ENCODE measurements at regions not wholly inside any gene's neighbourhood (a gene's known extent, or its start where the extent isn't known, plus 50 kb on each side); places are given as distances from the start of the nearest gene placed in this dataset.

DNA sequence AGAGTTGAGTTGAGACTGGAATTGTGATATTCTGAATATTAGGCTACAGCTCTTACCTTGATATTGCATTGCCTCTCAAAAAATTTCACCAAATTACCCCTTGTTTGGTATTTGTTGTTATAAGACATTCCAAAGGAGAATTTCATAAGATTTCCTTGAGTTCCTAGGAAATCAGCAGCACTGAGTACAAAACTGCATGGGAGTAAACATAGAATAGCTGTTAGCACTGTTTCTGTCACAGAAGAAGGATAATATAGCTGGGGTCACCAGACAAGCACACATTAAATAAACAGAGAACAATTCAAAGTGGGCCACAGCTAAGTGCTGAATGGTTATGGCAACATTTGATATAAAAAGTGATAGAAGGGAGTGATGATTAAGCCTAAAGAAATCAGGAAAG lies 724.3 kb downstream of the PRELID2 start:
- H3K9me3 ChIP-seq (ENCODE audit: control insufficient read depth in 4 of 4, insufficient read depth in 3 of 4, low read length in 3 of 4), result peaks cover 0 to 3% (median 0%) of the 10 kb centered on the region in 4 donors
- H3K4me3 ChIP-seq, result no peak overlapping the region
- H3K27me3 ChIP-seq (ENCODE audit: control insufficient read depth in 3 of 3, insufficient read depth in 3 of 3, low read length in 2 of 3), result no peaks in the 10 kb centered on the region
- TF ChIP-seq, protein P1, sequence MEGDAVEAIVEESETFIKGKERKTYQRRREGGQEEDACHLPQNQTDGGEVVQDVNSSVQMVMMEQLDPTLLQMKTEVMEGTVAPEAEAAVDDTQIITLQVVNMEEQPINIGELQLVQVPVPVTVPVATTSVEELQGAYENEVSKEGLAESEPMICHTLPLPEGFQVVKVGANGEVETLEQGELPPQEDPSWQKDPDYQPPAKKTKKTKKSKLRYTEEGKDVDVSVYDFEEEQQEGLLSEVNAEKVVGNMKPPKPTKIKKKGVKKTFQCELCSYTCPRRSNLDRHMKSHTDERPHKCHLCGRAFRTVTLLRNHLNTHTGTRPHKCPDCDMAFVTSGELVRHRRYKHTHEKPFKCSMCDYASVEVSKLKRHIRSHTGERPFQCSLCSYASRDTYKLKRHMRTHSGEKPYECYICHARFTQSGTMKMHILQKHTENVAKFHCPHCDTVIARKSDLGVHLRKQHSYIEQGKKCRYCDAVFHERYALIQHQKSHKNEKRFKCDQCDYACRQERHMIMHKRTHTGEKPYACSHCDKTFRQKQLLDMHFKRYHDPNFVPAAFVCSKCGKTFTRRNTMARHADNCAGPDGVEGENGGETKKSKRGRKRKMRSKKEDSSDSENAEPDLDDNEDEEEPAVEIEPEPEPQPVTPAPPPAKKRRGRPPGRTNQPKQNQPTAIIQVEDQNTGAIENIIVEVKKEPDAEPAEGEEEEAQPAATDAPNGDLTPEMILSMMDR (IDR thresholded peaks at IDR 0.05; ENCODE audit: control extremely low read depth, extremely low read depth), result no peak
- H3K36me3 ChIP-seq (ENCODE audit: control insufficient read depth in 4 of 4, insufficient read depth in 4 of 4, low read length in 4 of 4), result no peaks in the 10 kb centered on the region
- H3K9ac ChIP-seq (ENCODE audit: insufficient read depth in 1 of 2, low read length in 2 of 2), result no peak overlapping the region
- no peak overlapping the region for H3K27ac ChIP-seq (ENCODE audit: low read depth in 1 of 2, low read length in 1 of 2)
- no peak for ATAC-seq (ENCODE audit: insufficient read depth, low FRiP score)
- H3K4me1 ChIP-seq (ENCODE audit: control insufficient read depth in 5 of 5, insufficient read depth in 5 of 5, low read length in 5 of 5), result peaks cover 0 to 17% (median 0%) of the 10 kb centered on the region in 5 donors
- DNase-seq, result peak in 2 of 3 donors; percentile 34 to 35

DNA sequence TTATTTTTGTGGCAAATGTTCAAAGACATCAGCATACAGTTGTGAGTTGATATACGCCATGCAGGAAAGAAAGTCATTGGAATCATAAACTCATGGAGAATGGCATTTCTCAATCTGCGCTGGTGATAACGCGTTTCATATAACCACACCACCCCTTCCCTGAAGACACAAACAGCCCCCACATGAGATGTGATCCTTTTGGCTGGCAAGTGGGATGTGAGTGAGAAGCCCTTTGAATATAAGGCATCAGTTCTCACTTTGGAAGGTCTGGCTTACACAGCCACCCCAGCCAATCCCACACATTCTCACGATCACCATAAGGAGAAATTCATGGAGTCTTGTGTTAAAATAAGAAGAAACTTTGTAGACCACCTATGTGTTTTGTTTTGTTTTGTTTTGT lies 725.0 kb downstream of the PRELID2 start:
- Histone ChIP-seq H3K4me1 (ENCODE audit: control insufficient read depth in 5 of 5, insufficient read depth in 5 of 5, low read length in 5 of 5) (peaks cover 0 to 17% (median 0%) of the 10 kb centered on the region in 5 donors), H3K9me3 (ENCODE audit: control insufficient read depth in 4 of 4, insufficient read depth in 3 of 4, low read length in 3 of 4) (peaks cover 0 to 3% (median 0%) of the 10 kb centered on the region in 4 donors), H3K9ac (ENCODE audit: insufficient read depth in 1 of 2, low read length in 2 of 2) (no peak overlapping the region), H3K27ac (ENCODE audit: low read depth in 1 of 2, low read length in 1 of 2) (no peak overlapping the region), H3K4me3 (no peak overlapping the region), H3K36me3 (ENCODE audit: control insufficient read depth in 4 of 4, insufficient read depth in 4 of 4, low read length in 4 of 4) (no peaks in the 10 kb centered on the region), H3K27me3 (ENCODE audit: control insufficient read depth in 3 of 3, insufficient read depth in 3 of 3, low read length in 2 of 3) (no peaks in the 10 kb centered on the region)
- ATAC-seq (ENCODE audit: insufficient read depth, low FRiP score) (no peak), DNase-seq (peak; percentile 14 to 62 (median 57))
- 79 to 84% methylated on average over 5 of the region's 5 CpGs for WGBS, 2 donors
- TF ChIP-seq, protein P1 (IDR thresholded peaks at IDR 0.05; ENCODE audit: control extremely low read depth, extremely low read depth), result no peak

GRCh38 chr5:145105384-145105783 lies 729.8 kb downstream of the PRELID2 start:
- TF ChIP-seq, protein P1 (IDR thresholded peaks at IDR 0.05; ENCODE audit: control extremely low read depth, extremely low read depth), result no peak
- DNase-seq, result no peak
- no peak for ATAC-seq (ENCODE audit: insufficient read depth, low FRiP score)
- H3K36me3 ChIP-seq (ENCODE audit: control insufficient read depth in 4 of 4, insufficient read depth in 4 of 4, low read length in 4 of 4), result no peaks in the 10 kb centered on the region
- H3K4me3 ChIP-seq, result no peak overlapping the region
- no peaks in the 10 kb centered on the region for H3K9me3 ChIP-seq (ENCODE audit: control insufficient read depth in 4 of 4, insufficient read depth in 3 of 4, low read length in 3 of 4)
- H3K27me3 ChIP-seq (ENCODE audit: control insufficient read depth in 3 of 3, insufficient read depth in 3 of 3, low read length in 2 of 3), result no peaks in the 10 kb centered on the region
- H3K27ac ChIP-seq (ENCODE audit: low read depth in 1 of 2, low read length in 1 of 2), result no peak overlapping the region
- no peak overlapping the region for H3K9ac ChIP-seq (ENCODE audit: insufficient read depth in 1 of 2, low read length in 2 of 2)
- WGBS, 2 donors, result 96% methylated on average over 3 of the region's 3 CpGs
- H3K4me1 ChIP-seq (ENCODE audit: control insufficient read depth in 5 of 5, insufficient read depth in 5 of 5, low read length in 5 of 5), result peaks cover 0 to 8% (median 0%) of the 10 kb centered on the region in 5 donors

DNA sequence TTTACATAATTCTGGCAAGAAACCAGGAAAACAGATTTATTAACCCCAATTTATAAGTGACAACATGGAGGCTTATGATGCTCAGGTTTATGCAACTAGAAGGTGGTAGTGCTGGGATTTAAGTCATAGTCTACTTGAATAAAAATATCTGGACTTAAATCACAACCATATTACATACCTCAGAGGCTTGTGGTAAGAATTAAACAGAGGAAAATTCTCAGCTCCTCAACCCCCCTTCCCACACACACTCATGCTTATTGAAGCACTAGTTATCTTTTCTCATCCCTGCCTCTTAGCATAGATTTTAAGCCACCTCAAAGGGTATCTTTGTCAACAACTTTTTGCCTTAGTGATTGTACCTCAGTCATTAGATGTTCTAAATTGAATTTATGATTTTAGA lies 731.0 kb downstream of the PRELID2 start:
- no peaks in the 10 kb centered on the region for H3K27me3 ChIP-seq (ENCODE audit: control insufficient read depth in 3 of 3, insufficient read depth in 3 of 3, low read length in 2 of 3)
- ATAC-seq (ENCODE audit: insufficient read depth, low FRiP score), result no peak
- no peak overlapping the region for H3K9ac ChIP-seq (ENCODE audit: insufficient read depth in 1 of 2, low read length in 2 of 2)
- no peak for DNase-seq
- H3K4me1 ChIP-seq (ENCODE audit: control insufficient read depth in 5 of 5, insufficient read depth in 5 of 5, low read length in 5 of 5), result no peaks in the 10 kb centered on the region
- TF ChIP-seq, protein P1 (IDR thresholded peaks at IDR 0.05; ENCODE audit: control extremely low read depth, extremely low read depth), result no peak
- H3K36me3 ChIP-seq (ENCODE audit: control insufficient read depth in 4 of 4, insufficient read depth in 4 of 4, low read length in 4 of 4), result no peaks in the 10 kb centered on the region
- no peak overlapping the region for H3K27ac ChIP-seq (ENCODE audit: low read depth in 1 of 2, low read length in 1 of 2)
- H3K4me3 ChIP-seq, result no peak overlapping the region
- H3K9me3 ChIP-seq (ENCODE audit: control insufficient read depth in 4 of 4, insufficient read depth in 3 of 4, low read length in 3 of 4), result no peaks in the 10 kb centered on the region

Measured in lung (tissue), 11 donors.